ENCODE measurements at regions not wholly inside any gene's neighbourhood (a gene's known extent, or its start where the extent isn't known, plus 50 kb on each side); places are given as distances from the start of the nearest gene placed in this dataset.

- TF ChIP-seq, protein P1, sequence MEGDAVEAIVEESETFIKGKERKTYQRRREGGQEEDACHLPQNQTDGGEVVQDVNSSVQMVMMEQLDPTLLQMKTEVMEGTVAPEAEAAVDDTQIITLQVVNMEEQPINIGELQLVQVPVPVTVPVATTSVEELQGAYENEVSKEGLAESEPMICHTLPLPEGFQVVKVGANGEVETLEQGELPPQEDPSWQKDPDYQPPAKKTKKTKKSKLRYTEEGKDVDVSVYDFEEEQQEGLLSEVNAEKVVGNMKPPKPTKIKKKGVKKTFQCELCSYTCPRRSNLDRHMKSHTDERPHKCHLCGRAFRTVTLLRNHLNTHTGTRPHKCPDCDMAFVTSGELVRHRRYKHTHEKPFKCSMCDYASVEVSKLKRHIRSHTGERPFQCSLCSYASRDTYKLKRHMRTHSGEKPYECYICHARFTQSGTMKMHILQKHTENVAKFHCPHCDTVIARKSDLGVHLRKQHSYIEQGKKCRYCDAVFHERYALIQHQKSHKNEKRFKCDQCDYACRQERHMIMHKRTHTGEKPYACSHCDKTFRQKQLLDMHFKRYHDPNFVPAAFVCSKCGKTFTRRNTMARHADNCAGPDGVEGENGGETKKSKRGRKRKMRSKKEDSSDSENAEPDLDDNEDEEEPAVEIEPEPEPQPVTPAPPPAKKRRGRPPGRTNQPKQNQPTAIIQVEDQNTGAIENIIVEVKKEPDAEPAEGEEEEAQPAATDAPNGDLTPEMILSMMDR (IDR thresholded peaks at IDR 0.05 in 4 of 5, conservative IDR thresholded peaks at IDR 0.05 in 1 of 5), result no peak
- no peak for TF ChIP-seq POLR2A (IDR thresholded peaks at IDR 0.05)
Observed at GRCh38 chr7:46940178-46940577, 641.7 kb downstream of the TNS3 start.
